ENCODE measurements at regions not wholly inside any gene's neighbourhood (a gene's known extent, or its start where the extent isn't known, plus 50 kb on each side); places are given as distances from the start of the nearest gene placed in this dataset.

- 0 out of 2 replicates have a peak, but pooled peaks cover 4% of the 10 kb centered on the region for H4K20me1 ChIP-seq (ENCODE audit: insufficient read depth)
- H3K9me3 ChIP-seq (ENCODE audit: insufficient read depth, low read depth) = no peaks in the 10 kb centered on the region
- no peaks in the 10 kb centered on the region for H3K36me3 ChIP-seq (ENCODE audit: low read depth)
- no peaks in the 10 kb centered on the region for H3K4me1 ChIP-seq (replicated peaks; ENCODE audit: insufficient read depth)
- intact Hi-C loops (cut with micrococcal nuclease; ENCODE audit: unreplicated experiment) = no loop called here
- H2AFZ ChIP-seq = no peak overlapping the region
- TF ChIP-seq CTCF (conservative IDR thresholded peaks at IDR 0.05) (no peak), EZH2 (IDR thresholded peaks at IDR 0.05; ENCODE audit: low read depth) (no peak)
- no TSS peak for BruUV-seq (replicated peaks)
- H3F3A ChIP-seq (ENCODE audit: insufficient read depth, low read depth) = no peaks in the 10 kb centered on the region
- POLR2A ChIA-PET (ENCODE audit: unreplicated experiment) = no interaction called here
- no peak for DNase-seq
- H3K79me2 ChIP-seq (ENCODE audit: low read depth) = no peaks in the 10 kb centered on the region
- no peaks in the 10 kb centered on the region for H3K27me3 ChIP-seq (ENCODE audit: insufficient read depth, low read depth)
- CTCF ChIA-PET = no interaction called here
- 0 out of 2 replicates have a peak, but pooled peaks cover 5% of the 10 kb centered on the region for H3K9me2 ChIP-seq (ENCODE audit: insufficient read depth)
- no peak overlapping the region for H3K4me2 ChIP-seq
- no peak overlapping the region for H3K4me3 ChIP-seq
- H3K27ac ChIP-seq = no peak overlapping the region
These were observed 72.6 kb downstream of the PDE6H start for GRCh38 chr12:15045451-15045850.

- no peak for TF ChIP-seq CTCF (conservative IDR thresholded peaks at IDR 0.05)
- H3K4me3 ChIP-seq = no peak overlapping the region
- H3K79me2 ChIP-seq (ENCODE audit: low read depth) = no peaks in the 10 kb centered on the region
- H3K27ac ChIP-seq = no peak overlapping the region
- BruUV-seq (replicated peaks) = no TSS peak
- intact Hi-C loops (cut with micrococcal nuclease; ENCODE audit: unreplicated experiment) = no loop called here
- no peak for DNase-seq
- 0 out of 2 replicates have a peak, but pooled peaks cover 4% of the 10 kb centered on the region for H4K20me1 ChIP-seq (ENCODE audit: insufficient read depth)
- no peaks in the 10 kb centered on the region for H3K36me3 ChIP-seq (ENCODE audit: low read depth)
- no peak overlapping the region for H2AFZ ChIP-seq
- no peak overlapping the region for H3K4me2 ChIP-seq
- H3K9me2 ChIP-seq (ENCODE audit: insufficient read depth) = 0 out of 2 replicates have a peak, but pooled peaks cover 5% of the 10 kb centered on the region
- no peaks in the 10 kb centered on the region for H3F3A ChIP-seq (ENCODE audit: insufficient read depth, low read depth)
- H3K27me3 ChIP-seq (ENCODE audit: insufficient read depth, low read depth) = no peaks in the 10 kb centered on the region
- POLR2A ChIA-PET (ENCODE audit: unreplicated experiment) = no interaction called here
- no peaks in the 10 kb centered on the region for H3K9me3 ChIP-seq (ENCODE audit: insufficient read depth, low read depth)
- CTCF ChIA-PET = no interaction called here
- no peaks in the 10 kb centered on the region for H3K4me1 ChIP-seq (replicated peaks; ENCODE audit: insufficient read depth)
These were observed 74.8 kb downstream of the PDE6H start for GRCh38 chr12:15047611-15048010.

GRCh38 chr12:15049461-15050153, 76.8 kb downstream of the PDE6H start:
- Histone ChIP-seq H3K79me2 (ENCODE audit: low read depth) (no peaks in the 10 kb centered on the region), H3K9me3 (ENCODE audit: insufficient read depth, low read depth) (no peaks in the 10 kb centered on the region), H3K36me3 (ENCODE audit: low read depth) (no peaks in the 10 kb centered on the region), H3F3A (ENCODE audit: insufficient read depth, low read depth) (no peaks in the 10 kb centered on the region), H3K4me1 (replicated peaks; ENCODE audit: insufficient read depth) (no peaks in the 10 kb centered on the region), H4K20me1 (ENCODE audit: insufficient read depth) (0 out of 2 replicates have a peak, but pooled peaks cover 4% of the 10 kb centered on the region), H3K27ac (no peak overlapping the region), H2AFZ (0 out of 2 replicates have a peak overlapping the region, but pooled peaks have one; percentile 17), H3K4me2 (no peak overlapping the region), H3K9me2 (ENCODE audit: insufficient read depth) (0 out of 2 replicates have a peak, but pooled peaks cover 3% of the 10 kb centered on the region), H3K4me3 (no peak overlapping the region), H3K27me3 (ENCODE audit: insufficient read depth, low read depth) (no peaks in the 10 kb centered on the region)
- BruUV-seq (replicated peaks) = no TSS peak
- TF ChIP-seq CTCF (conservative IDR thresholded peaks at IDR 0.05) (no peak), EZH2 (IDR thresholded peaks at IDR 0.05; ENCODE audit: low read depth) (no peak)
- POLR2A ChIA-PET (ENCODE audit: unreplicated experiment) = no interaction called here
- CTCF ChIA-PET = no interaction called here
- no peak for DNase-seq
- intact Hi-C loops (cut with micrococcal nuclease; ENCODE audit: unreplicated experiment) = no loop called here
